Right ventricle myocardium superior (tissue), 1 donor: ENCODE measurements at regions not wholly inside any gene's neighbourhood (a gene's known extent, or its start where the extent isn't known, plus 50 kb on each side); places are given as distances from the start of the nearest gene placed in this dataset.

Source experiments
- ATAC-seq: fragments of 200-7000 bp; cut with Tn5 transposase; one replicate; pipeline ENCODE4 v1.9.1; 2020; ENCODE audit warnings: mild to moderate bottlenecking; ENCODE audit not compliant: poor library complexity
- DNase-seq: peaks from one replicate; pipeline ENCODE4 v3.0.0-alpha.2; 2020
- intact Hi-C: fragments of 100-400 bp; cut with DNase I; formaldehyde crosslinking; loops from one replicate; pipeline ENCODE4 v1.11.2; 2022
- donor health status: DM: no; HTN: yes; CAD: no; lungs with severe emphysema.

DNA sequence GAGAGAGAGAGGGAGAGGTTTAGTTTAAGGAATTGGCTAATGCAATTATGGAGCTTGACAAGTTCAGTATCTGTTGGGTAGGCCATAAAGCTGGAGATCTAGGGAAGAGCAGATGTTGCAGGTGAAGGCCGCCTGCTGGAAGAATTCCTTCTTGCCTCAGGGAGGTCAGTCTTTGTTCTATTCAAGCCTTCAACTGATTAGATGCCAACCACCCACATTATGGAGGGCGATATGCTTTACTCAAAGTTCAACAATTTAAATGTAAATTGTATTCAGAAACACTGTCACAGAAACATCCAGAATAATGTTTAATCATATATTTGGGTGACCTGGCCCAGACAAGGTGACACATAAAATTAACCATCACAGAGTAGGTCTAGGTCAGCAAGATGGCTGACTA lies 51.7 kb upstream of the SSBP2 start:
- ATAC-seq (no peak), DNase-seq (no peak)
- intact Hi-C loops, result no loop called here

GRCh38 chr5:81802020-81802419 lies 51.1 kb upstream of the SSBP2 start:
- DNase-seq, result no peak
- intact Hi-C loops, result no loop called here
- no peak for ATAC-seq

DNA sequence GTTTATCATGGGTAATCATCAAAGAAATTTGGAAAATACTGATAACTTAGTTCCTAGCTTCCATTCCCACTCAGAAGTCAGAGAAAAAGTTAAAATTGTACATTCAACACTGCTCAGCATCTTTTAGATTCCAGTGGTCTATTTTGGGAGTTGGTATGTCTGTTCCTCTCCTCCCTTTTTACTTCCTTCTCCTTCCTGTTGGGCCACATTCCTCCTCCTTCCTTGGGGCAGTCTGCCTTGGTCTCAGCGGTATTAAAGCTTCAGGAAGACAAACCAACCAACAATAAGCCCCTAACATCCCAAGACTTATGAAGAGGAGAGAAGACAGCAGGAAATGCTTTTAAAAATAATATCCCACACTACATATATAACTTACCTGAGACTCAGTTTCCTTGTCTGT lies 49.9 kb upstream of the SSBP2 start:
- no peak for ATAC-seq
- intact Hi-C loops, result no loop called here

More for the DNA sequence above, 49.9 kb upstream of the SSBP2 start:
- no peak for DNase-seq
